ENCODE measurements at regions not wholly inside any gene's neighbourhood (a gene's known extent, or its start where the extent isn't known, plus 50 kb on each side); places are given as distances from the start of the nearest gene placed in this dataset.

GRCh38 chr2:35548171-35548570 lies 807.4 kb upstream of the CRIM1 start:
- TF ChIP-seq, protein P1, sequence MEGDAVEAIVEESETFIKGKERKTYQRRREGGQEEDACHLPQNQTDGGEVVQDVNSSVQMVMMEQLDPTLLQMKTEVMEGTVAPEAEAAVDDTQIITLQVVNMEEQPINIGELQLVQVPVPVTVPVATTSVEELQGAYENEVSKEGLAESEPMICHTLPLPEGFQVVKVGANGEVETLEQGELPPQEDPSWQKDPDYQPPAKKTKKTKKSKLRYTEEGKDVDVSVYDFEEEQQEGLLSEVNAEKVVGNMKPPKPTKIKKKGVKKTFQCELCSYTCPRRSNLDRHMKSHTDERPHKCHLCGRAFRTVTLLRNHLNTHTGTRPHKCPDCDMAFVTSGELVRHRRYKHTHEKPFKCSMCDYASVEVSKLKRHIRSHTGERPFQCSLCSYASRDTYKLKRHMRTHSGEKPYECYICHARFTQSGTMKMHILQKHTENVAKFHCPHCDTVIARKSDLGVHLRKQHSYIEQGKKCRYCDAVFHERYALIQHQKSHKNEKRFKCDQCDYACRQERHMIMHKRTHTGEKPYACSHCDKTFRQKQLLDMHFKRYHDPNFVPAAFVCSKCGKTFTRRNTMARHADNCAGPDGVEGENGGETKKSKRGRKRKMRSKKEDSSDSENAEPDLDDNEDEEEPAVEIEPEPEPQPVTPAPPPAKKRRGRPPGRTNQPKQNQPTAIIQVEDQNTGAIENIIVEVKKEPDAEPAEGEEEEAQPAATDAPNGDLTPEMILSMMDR (IDR thresholded peaks at IDR 0.05), result no peak
- TF ChIP-seq POLR2A (IDR thresholded peaks at IDR 0.05), result no peak
